ENCODE measurements at regions not wholly inside any gene's neighbourhood (a gene's known extent, or its start where the extent isn't known, plus 50 kb on each side); places are given as distances from the start of the nearest gene placed in this dataset.
"Not testable (repeated sequence)": the region's sequence is repeated elsewhere in the genome, so short reads cannot be mapped to it uniquely, and the experiment has no call there.

DNA sequence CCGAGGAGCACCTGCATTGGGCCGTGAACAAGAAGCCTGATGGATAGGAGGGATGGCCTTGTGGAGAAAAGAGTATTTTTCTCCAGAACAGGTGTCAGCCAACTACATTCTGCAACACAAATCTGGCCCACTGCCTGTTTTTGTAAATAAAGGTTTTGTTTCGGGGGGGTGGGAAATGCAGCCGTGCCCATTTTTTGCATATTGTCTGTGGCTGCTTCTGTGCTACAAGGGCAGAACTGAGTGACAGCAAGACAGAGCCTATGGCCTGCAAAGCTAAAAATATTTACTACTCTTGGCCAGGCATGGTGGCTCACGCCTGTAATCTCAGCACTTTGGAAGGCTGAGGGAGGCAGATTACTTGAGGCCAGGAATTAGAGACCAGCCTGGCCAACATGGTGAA, 95.9 kb upstream of the AKAP13 start:
- Histone ChIP-seq H3K36me3 (ENCODE audit: control insufficient read depth, insufficient read depth, low read length) (no peaks in the 10 kb centered on the region), H3K9me3 (ENCODE audit: control insufficient read depth, insufficient read depth, low read length) (no peaks in the 10 kb centered on the region), H3K27me3 (ENCODE audit: control insufficient read depth, insufficient read depth, low read length) (no peaks in the 10 kb centered on the region), H3K27ac (ENCODE audit: low read length) (no peak overlapping the region), H3K4me1 (ENCODE audit: control insufficient read depth, insufficient read depth, low read length) (no peaks in the 10 kb centered on the region), H3K4me3 (ENCODE audit: low read length) (no peak overlapping the region)
- no CpG with 5 or more reads among the region's 5 CpGs for WGBS (ENCODE audit: insufficient coverage, insufficient read length)
- no peak for DNase-seq (ENCODE audit: low read depth, low spot score)

DNA sequence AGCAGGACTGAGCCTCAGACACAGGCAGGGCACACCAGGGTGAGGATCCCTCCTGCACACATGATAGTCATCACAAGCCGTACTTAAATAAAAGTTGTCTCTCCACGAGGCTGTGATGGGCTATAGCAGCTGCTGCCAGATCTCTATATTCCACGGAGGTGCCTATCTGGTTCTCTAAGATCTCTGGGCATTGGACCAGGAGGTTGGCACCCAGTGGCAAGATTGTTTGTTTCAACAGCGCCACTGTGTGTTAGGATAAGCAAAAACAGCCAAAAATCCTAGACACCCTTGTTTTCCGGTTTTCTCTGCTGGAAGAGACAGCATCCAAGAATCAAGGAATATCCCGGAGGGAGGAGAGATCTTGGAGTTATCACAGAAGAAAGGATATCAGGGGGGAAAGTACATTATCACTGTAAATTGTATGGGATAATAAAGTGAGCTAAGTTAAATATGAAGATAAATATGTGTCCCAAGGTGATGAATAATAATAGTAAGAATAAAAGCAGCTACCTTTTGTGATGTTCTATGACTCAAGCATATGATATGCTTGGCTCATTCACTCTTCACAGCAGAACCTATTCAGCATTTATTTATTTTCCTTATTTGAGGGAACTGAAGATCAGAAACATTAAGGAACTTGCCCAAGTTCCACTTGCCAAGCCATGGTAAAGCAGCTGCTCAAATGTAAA, 90.6 kb upstream of the AKAP13 start:
- Histone ChIP-seq H3K4me3 (ENCODE audit: low read length) (no peak overlapping the region), H3K27ac (ENCODE audit: low read length) (no peak overlapping the region), H3K4me1 (ENCODE audit: control insufficient read depth, insufficient read depth, low read length) (no peaks in the 10 kb centered on the region), H3K9me3 (ENCODE audit: control insufficient read depth, insufficient read depth, low read length) (no peaks in the 10 kb centered on the region), H3K36me3 (ENCODE audit: control insufficient read depth, insufficient read depth, low read length) (no peaks in the 10 kb centered on the region), H3K27me3 (ENCODE audit: control insufficient read depth, insufficient read depth, low read length) (no peaks in the 10 kb centered on the region)
- DNase-seq (ENCODE audit: low read depth, low spot score): no peak
- WGBS (ENCODE audit: insufficient coverage, insufficient read length): no CpG with 5 or more reads among the region's 6 CpGs

- not testable (repeated sequence) for H3K27ac ChIP-seq (ENCODE audit: low read length); H3K36me3 ChIP-seq (ENCODE audit: control insufficient read depth, insufficient read depth, low read length)
Measured at GRCh38 chr15:85292583-85292982, 87.8 kb upstream of the AKAP13 start.

DNA sequence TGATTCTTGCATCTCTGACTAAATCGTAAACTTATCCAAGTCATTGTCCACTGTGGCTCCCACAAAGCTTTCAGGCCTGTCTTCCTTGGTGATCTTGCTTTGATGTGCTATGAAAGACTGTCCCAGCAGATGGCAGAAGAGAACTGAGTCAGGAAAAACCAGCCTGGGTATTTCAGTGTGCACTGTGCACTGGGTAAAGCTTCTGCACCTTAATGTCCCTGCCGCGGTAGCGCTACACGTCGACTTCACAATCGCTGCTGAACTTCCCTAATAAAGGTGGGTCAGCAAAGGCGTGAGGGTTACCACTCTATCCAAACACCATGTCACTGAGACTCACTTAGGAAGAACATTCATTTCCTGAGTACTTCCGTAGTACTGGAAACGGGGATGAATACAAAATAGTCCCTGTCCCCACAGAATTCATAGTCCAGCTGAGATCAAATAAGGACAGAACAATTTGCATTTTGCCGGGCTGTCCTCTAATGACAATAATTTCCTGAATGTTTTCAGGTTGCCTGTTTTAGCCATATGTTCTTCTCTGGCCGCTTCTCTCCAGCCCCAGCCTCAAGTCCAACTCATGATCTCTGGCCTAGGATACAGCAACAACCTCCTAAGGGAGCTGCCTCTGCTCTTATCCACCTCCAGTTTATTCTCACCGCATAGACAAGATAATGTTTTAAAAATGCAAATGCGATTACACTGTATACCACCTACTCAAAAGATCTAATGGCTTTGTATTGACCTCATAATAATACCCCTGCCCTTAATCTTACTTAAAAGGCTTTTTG, 83.6 kb upstream of the AKAP13 start:
- Histone ChIP-seq H3K4me3 (ENCODE audit: low read length) (no peak overlapping the region), H3K27ac (ENCODE audit: low read length) (no peak overlapping the region), H3K4me1 (ENCODE audit: control insufficient read depth, insufficient read depth, low read length) (no peaks in the 10 kb centered on the region), H3K27me3 (ENCODE audit: control insufficient read depth, insufficient read depth, low read length) (no peaks in the 10 kb centered on the region), H3K9me3 (ENCODE audit: control insufficient read depth, insufficient read depth, low read length) (no peaks in the 10 kb centered on the region), H3K36me3 (ENCODE audit: control insufficient read depth, insufficient read depth, low read length) (no peaks in the 10 kb centered on the region)
- WGBS (ENCODE audit: insufficient coverage, insufficient read length): no CpG with 5 or more reads among the region's 14 CpGs
- DNase-seq (ENCODE audit: low read depth, low spot score): peak; percentile 27

More at GRCh38 chr15:85292583-85292982, 87.8 kb upstream of the AKAP13 start:
- not testable (repeated sequence) for H3K27me3 ChIP-seq (ENCODE audit: control insufficient read depth, insufficient read depth, low read length); H3K4me3 ChIP-seq (ENCODE audit: low read length); DNase-seq (ENCODE audit: low read depth, low spot score); H3K4me1 ChIP-seq (ENCODE audit: control insufficient read depth, insufficient read depth, low read length); H3K9me3 ChIP-seq (ENCODE audit: control insufficient read depth, insufficient read depth, low read length)
- no CpG with 5 or more reads among the region's 5 CpGs for WGBS (ENCODE audit: insufficient coverage, insufficient read length)

DNA sequence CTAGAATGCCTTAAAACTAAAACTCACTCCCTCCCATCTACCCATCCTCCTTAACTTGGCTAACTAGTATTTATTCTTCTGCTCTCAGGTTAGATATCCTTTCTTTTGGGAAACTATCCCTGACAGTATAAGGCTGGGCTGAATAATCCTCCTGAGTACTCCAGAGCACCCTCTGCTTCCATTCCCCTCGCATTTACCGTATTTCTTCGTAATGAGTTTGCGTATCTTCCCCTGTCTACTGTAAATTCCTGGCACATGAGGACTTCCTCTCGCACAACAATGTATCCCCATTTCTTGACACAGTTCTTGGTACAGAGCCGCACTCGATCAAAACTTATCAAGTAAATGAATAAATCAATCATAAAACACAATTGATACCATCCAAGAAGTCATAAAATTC, 82.9 kb upstream of the AKAP13 start:
- no peak for DNase-seq (ENCODE audit: low read depth, low spot score)
- no peaks in the 10 kb centered on the region for H3K9me3 ChIP-seq (ENCODE audit: control insufficient read depth, insufficient read depth, low read length)
- H3K27ac ChIP-seq (ENCODE audit: low read length): no peak overlapping the region
- no peaks in the 10 kb centered on the region for H3K4me1 ChIP-seq (ENCODE audit: control insufficient read depth, insufficient read depth, low read length)
- no peaks in the 10 kb centered on the region for H3K27me3 ChIP-seq (ENCODE audit: control insufficient read depth, insufficient read depth, low read length)
- no peak overlapping the region for H3K4me3 ChIP-seq (ENCODE audit: low read length)
- H3K36me3 ChIP-seq (ENCODE audit: control insufficient read depth, insufficient read depth, low read length): no peaks in the 10 kb centered on the region
- WGBS (ENCODE audit: insufficient coverage, insufficient read length): no CpG with 5 or more reads among the region's 7 CpGs

- Histone ChIP-seq H3K4me1 (ENCODE audit: control insufficient read depth, insufficient read depth, low read length) (no peaks in the 10 kb centered on the region), H3K36me3 (ENCODE audit: control insufficient read depth, insufficient read depth, low read length) (no peaks in the 10 kb centered on the region), H3K4me3 (ENCODE audit: low read length) (no peak overlapping the region), H3K9me3 (ENCODE audit: control insufficient read depth, insufficient read depth, low read length) (no peaks in the 10 kb centered on the region), H3K27ac (ENCODE audit: low read length) (no peak overlapping the region), H3K27me3 (ENCODE audit: control insufficient read depth, insufficient read depth, low read length) (no peaks in the 10 kb centered on the region)
- WGBS (ENCODE audit: insufficient coverage, insufficient read length): no CpG with 5 or more reads among the region's 4 CpGs
- no peak for DNase-seq (ENCODE audit: low read depth, low spot score)
Measured at GRCh38 chr15:85298366-85298765, 82.0 kb upstream of the AKAP13 start.

DNA sequence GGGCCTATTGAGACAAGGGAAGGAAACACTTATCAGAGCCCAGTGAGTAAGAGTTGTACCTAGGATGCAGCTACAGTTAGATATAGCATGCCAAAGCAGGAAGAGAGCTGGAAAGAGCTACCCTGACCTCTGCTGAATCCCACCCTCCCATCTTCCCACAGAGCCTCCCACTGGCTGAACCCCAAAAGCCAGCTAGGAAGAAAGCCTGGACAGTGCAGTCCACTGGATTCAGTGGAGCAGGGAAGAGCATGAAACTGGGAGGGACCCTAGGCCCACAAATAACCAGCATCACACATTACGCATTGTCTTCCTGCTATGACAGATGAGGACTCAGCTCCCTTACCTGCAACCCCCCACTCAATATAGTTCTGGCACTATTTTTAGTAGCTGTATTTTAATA, 81.5 kb upstream of the AKAP13 start:
- Histone ChIP-seq H3K27me3 (ENCODE audit: control insufficient read depth, insufficient read depth, low read length) (no peaks in the 10 kb centered on the region), H3K36me3 (ENCODE audit: control insufficient read depth, insufficient read depth, low read length) (no peaks in the 10 kb centered on the region), H3K27ac (ENCODE audit: low read length) (no peak overlapping the region), H3K9me3 (ENCODE audit: control insufficient read depth, insufficient read depth, low read length) (no peaks in the 10 kb centered on the region), H3K4me3 (ENCODE audit: low read length) (no peak overlapping the region), H3K4me1 (ENCODE audit: control insufficient read depth, insufficient read depth, low read length) (no peaks in the 10 kb centered on the region)
- WGBS (ENCODE audit: insufficient coverage, insufficient read length): no CpG with 5 or more reads among the region's 1 CpG
- no peak for DNase-seq (ENCODE audit: low read depth, low spot score)

- no peaks in the 10 kb centered on the region for H3K4me1 ChIP-seq (ENCODE audit: control insufficient read depth, insufficient read depth, low read length)
- H3K4me3 ChIP-seq (ENCODE audit: low read length): no peak overlapping the region
- no peak for DNase-seq (ENCODE audit: low read depth, low spot score)
- no peaks in the 10 kb centered on the region for H3K27me3 ChIP-seq (ENCODE audit: control insufficient read depth, insufficient read depth, low read length)
- H3K36me3 ChIP-seq (ENCODE audit: control insufficient read depth, insufficient read depth, low read length): no peaks in the 10 kb centered on the region
- no peak overlapping the region for H3K27ac ChIP-seq (ENCODE audit: low read length)
- WGBS (ENCODE audit: insufficient coverage, insufficient read length): no CpG with 5 or more reads among the region's 2 CpGs
- H3K9me3 ChIP-seq (ENCODE audit: control insufficient read depth, insufficient read depth, low read length): no peaks in the 10 kb centered on the region
Measured at GRCh38 chr15:85302271-85302670, 78.1 kb upstream of the AKAP13 start.

DNA sequence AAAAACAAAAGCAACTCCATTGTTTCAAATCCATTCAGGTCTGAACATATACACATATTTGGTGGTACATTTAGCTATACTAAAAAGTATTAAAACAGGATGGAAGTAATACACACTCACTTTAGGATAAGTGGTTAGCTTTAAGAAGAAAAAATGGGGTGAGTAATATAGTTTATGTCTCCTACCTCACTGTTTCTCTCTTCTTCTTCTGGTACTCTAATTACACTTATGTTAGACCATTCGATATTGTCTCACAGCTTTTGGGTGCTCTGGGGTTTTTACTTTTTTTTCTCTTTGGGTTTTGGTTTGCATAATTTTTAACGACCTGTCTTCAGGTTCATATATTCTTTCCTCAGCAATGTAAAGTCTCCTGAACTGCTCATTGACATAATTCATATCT, 75.4 kb upstream of the AKAP13 start:
- no CpG with 5 or more reads among the region's 2 CpGs for WGBS (ENCODE audit: insufficient coverage, insufficient read length)

GRCh38 chr15:85306946-85307686, 73.3 kb upstream of the AKAP13 start:
- WGBS (ENCODE audit: insufficient coverage, insufficient read length): no CpG with 5 or more reads among the region's 5 CpGs
- Histone ChIP-seq H3K4me3 (ENCODE audit: low read length) (no peak overlapping the region), H3K27ac (ENCODE audit: low read length) (no peak overlapping the region), H3K27me3 (ENCODE audit: control insufficient read depth, insufficient read depth, low read length) (no peaks in the 10 kb centered on the region), H3K36me3 (ENCODE audit: control insufficient read depth, insufficient read depth, low read length) (no peaks in the 10 kb centered on the region), H3K4me1 (ENCODE audit: control insufficient read depth, insufficient read depth, low read length) (no peaks in the 10 kb centered on the region), H3K9me3 (ENCODE audit: control insufficient read depth, insufficient read depth, low read length) (no peaks in the 10 kb centered on the region)
- DNase-seq (ENCODE audit: low read depth, low spot score): no peak

More for the DNA sequence above, 75.4 kb upstream of the AKAP13 start:
- Histone ChIP-seq H3K4me1 (ENCODE audit: control insufficient read depth, insufficient read depth, low read length) (no peaks in the 10 kb centered on the region), H3K27ac (ENCODE audit: low read length) (no peak overlapping the region), H3K27me3 (ENCODE audit: control insufficient read depth, insufficient read depth, low read length) (no peaks in the 10 kb centered on the region), H3K9me3 (ENCODE audit: control insufficient read depth, insufficient read depth, low read length) (no peaks in the 10 kb centered on the region), H3K36me3 (ENCODE audit: control insufficient read depth, insufficient read depth, low read length) (no peaks in the 10 kb centered on the region), H3K4me3 (ENCODE audit: low read length) (no peak overlapping the region)
- DNase-seq (ENCODE audit: low read depth, low spot score): no peak
